ENCODE measurements at regions not wholly inside any gene's neighbourhood (a gene's known extent, or its start where the extent isn't known, plus 50 kb on each side); places are given as distances from the start of the nearest gene placed in this dataset.

GRCh38 chr4:160825644-160826338, 1338.0 kb downstream of the FSTL5 start:
- no peak for TF ChIP-seq CTCF (optimal IDR thresholded peaks at IDR 0.05 in 1 of 3, IDR thresholded peaks at IDR 0.05 in 1 of 3, conservative IDR thresholded peaks at IDR 0.05 in 1 of 3; ENCODE audit: extremely low read depth in 1 of 3, insufficient read depth in 2 of 3, low read length in 3 of 3)
- no peak for TF ChIP-seq EZH2 (IDR thresholded peaks at IDR 0.05; ENCODE audit: low read length)

All from keratinocyte (primary cell).